Liver (tissue), 8 donors: ENCODE measurements at regions not wholly inside any gene's neighbourhood (a gene's known extent, or its start where the extent isn't known, plus 50 kb on each side); places are given as distances from the start of the nearest gene placed in this dataset.

Source experiments
- DNase-seq: peaks from one replicate; pipeline ENCODE4 v3.0.0-alpha.2; 2017; ENCODE audit warnings: low spot score
- H3K27ac ChIP-seq, 2 donors: one replicate each; pipeline ENCODE4 v1.7.0; 2013; ENCODE audit warnings: inconsistent platforms in 2 of 2, low read length in 2 of 2, control low read depth in 1 of 2, low read depth in 1 of 2, mild to moderate bottlenecking in 1 of 2
- H3K27me3 ChIP-seq, 4 donors: one replicate each; pipeline versions ENCODE4 v1.6.1 to v1.7.0; 2013; ENCODE audit warnings: low read length in 3 of 4, inconsistent platforms in 1 of 4, mild to moderate bottlenecking in 1 of 4, moderate library complexity in 1 of 4; ENCODE audit not compliant: control insufficient read depth in 4 of 4, insufficient read depth in 4 of 4
- H3K36me3 ChIP-seq, 4 donors: one replicate each; pipeline versions ENCODE4 v1.6.1 to v1.7.0; 2013; ENCODE audit warnings: low read length in 3 of 4, mild to moderate bottlenecking in 3 of 4, low read depth in 1 of 4, moderate library complexity in 1 of 4; ENCODE audit not compliant: control insufficient read depth in 4 of 4, insufficient read depth in 3 of 4
- H3K4me1 ChIP-seq, 4 donors: one replicate each; pipeline versions ENCODE4 v1.6.1 to v1.7.0; 2013; ENCODE audit warnings: low read length in 3 of 4, mild to moderate bottlenecking in 3 of 4, moderate library complexity in 1 of 4; ENCODE audit not compliant: control insufficient read depth in 4 of 4, insufficient read depth in 4 of 4
- H3K4me3 ChIP-seq, 3 donors: one replicate each; pipeline versions ENCODE4 v1.6.1 to v1.7.0; 2013; ENCODE audit warnings: low read length in 3 of 3, control low read depth in 1 of 3, low read depth in 1 of 3, mild to moderate bottlenecking in 1 of 3
- H3K9ac ChIP-seq, 2 donors: one replicate each; pipeline ENCODE4 v1.7.0; 2013; ENCODE audit warnings: low read length in 2 of 2, mild to moderate bottlenecking in 2 of 2, moderate library complexity in 2 of 2, control low read depth in 1 of 2, low read depth in 1 of 2
- H3K9me3 ChIP-seq, 4 donors: one replicate each; pipeline versions ENCODE4 v1.6.1 to v1.7.0; 2013; ENCODE audit warnings: low read length in 3 of 4; ENCODE audit not compliant: control insufficient read depth in 4 of 4
- EGR1 ChIP-seq, 2 donors: IDR thresholded peaks; 2 replicates each; pipeline ENCODE4 v1.6.1; 2016 to 2018; ENCODE audit warnings: antibody characterized with exemption in 2 of 2, low read depth in 2 of 2
- FOXA2 ChIP-seq: IDR thresholded peaks from 2 replicates; pipeline ENCODE4 v1.6.1; 2016; ENCODE audit warnings: antibody characterized with exemption
- GABPA ChIP-seq, 2 donors: IDR thresholded peaks in 1 of 2; conservative IDR thresholded peaks in 1 of 2; 2 replicates each; pipeline ENCODE4 v1.6.1; 2016; ENCODE audit warnings: antibody characterized with exemption in 2 of 2, mild to moderate bottlenecking in 1 of 2, moderate library complexity in 1 of 2
- HNF4A ChIP-seq, 2 donors: conservative IDR thresholded peaks; 2 replicates each; pipeline ENCODE4 v1.6.1; 2016; ENCODE audit warnings: antibody characterized with exemption in 2 of 2, mild to moderate bottlenecking in 2 of 2
- HNF4G ChIP-seq: IDR thresholded peaks from 2 replicates; pipeline ENCODE4 v1.6.1; 2016; ENCODE audit warnings: antibody characterized with exemption
- JUND ChIP-seq, 2 donors: IDR thresholded peaks; 2 replicates each; pipeline ENCODE4 v1.6.1; 2016; ENCODE audit warnings: antibody characterized with exemption in 2 of 2
- RAD21 ChIP-seq, 2 donors: IDR thresholded peaks; 2 replicates each; pipeline ENCODE4 v1.6.1; 2016; ENCODE audit warnings: antibody characterized with exemption in 2 of 2, mild to moderate bottlenecking in 2 of 2
- REST ChIP-seq: IDR thresholded peaks from 2 replicates; pipeline ENCODE4 v1.6.1; 2016; ENCODE audit warnings: antibody characterized with exemption, mild to moderate bottlenecking
- RXRA ChIP-seq, 2 donors: IDR thresholded peaks; 2 replicates each; pipeline ENCODE4 v1.6.1; 2017 to 2018; ENCODE audit warnings: antibody characterized with exemption in 2 of 2, mild to moderate bottlenecking in 1 of 2
- SP1 ChIP-seq: IDR thresholded peaks from 2 replicates; pipeline ENCODE4 v1.6.1; 2018; ENCODE audit warnings: antibody characterized with exemption, mild to moderate bottlenecking
- TAF1 ChIP-seq: conservative IDR thresholded peaks from 2 replicates; pipeline ENCODE4 v1.6.1; 2016; ENCODE audit warnings: antibody characterized with exemption, mild to moderate bottlenecking
- YY1 ChIP-seq: IDR thresholded peaks from 2 replicates; pipeline ENCODE4 v1.6.1; 2016; ENCODE audit warnings: antibody characterized with exemption, mild to moderate bottlenecking
- ZBTB33 ChIP-seq: IDR thresholded peaks from 2 replicates; pipeline ENCODE4 v1.6.1; 2016; ENCODE audit warnings: antibody characterized with exemption
- WGBS: extraction: QIAGEN DNeasy Blood & Tissue Kit; methylation state at CpG from one replicate; pipeline ENCODE4 v1.1.7; 2013; 5-methylcytosine and 5-hydroxymethylcytosine counted together
- TF ChIP-seq, protein P1 (sequence below): fragments of 150-350 bp; IDR thresholded peaks from 2 replicates; pipeline ENCODE4 v1.5.1; 2017; ENCODE audit warnings: improper control_type of control experiment, low read depth, low read length; ENCODE audit not compliant: missing input control
- TF ChIP-seq, protein P2 (sequence below): IDR thresholded peaks from 2 replicates; pipeline ENCODE4 v1.6.1; 2016; ENCODE audit warnings: antibody characterized with exemption
- donor health status: healthy.
- donor health status: healthy.
- donor health status: healthy.
- donor health status: healthy.
- donor health status: healthy.

DNA sequence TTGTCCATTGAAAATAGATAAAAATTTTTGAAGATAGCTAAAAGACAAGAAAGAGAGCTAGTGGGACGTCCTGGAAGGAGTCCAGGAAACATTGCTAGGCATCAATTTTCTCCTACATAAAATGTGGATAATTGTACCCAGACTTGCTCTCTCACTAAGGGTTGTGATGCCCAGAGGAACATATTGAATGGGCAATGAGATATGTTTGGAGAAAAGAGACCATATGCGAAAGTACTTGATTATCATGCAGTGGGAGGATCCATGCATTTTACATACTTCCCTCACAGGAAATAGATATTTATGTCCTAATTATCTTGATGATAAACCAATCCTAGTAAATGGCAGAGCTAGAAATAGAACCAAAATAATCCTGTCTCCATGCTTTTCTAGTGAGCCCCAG, 108.4 kb upstream of the TNR start:
- TF ChIP-seq ZBTB33 = no peak
- Histone ChIP-seq H3K9ac (no peak overlapping the region), H3K27me3 (no peaks in the 10 kb centered on the region), H3K9me3 (no peaks in the 10 kb centered on the region), H3K27ac (no peak overlapping the region), H3K4me1 (no peaks in the 10 kb centered on the region), H3K4me3 (no peak overlapping the region), H3K36me3 (no peaks in the 10 kb centered on the region)
- DNase-seq = no peak
- WGBS = 77% methylated on average over 2 of the region's 2 CpGs

DNA sequence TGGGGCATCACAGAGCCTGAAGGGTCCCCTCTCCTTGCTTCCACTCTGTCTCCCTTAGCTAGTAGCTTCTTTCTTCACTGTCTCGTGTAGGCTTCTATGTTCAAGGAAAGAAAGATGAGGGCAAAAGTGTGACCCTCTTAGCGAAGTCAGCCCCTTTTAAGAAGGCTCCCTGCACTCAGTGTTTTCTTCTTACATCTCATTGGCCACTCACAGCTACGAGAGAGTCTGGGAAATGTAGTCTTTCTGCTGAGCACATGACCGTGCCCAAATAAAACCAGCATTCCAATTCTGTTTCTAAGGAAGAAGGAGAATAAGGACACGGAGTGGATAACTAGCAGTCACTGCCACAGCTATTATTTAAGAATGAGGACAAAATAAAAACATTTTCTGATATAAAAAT, 104.9 kb upstream of the TNR start:
- no peak for DNase-seq
- H3K27me3 ChIP-seq = peaks cover 0 to 2% (median 0%) of the 10 kb centered on the region in 4 donors
- H3K27ac ChIP-seq = no peak overlapping the region
- no peak overlapping the region for H3K4me3 ChIP-seq
- no peak for TF ChIP-seq RXRA (IDR thresholded peaks at IDR 0.05)
- 42% methylated on average over 5 of the region's 5 CpGs for WGBS
- no peaks in the 10 kb centered on the region for H3K36me3 ChIP-seq
- H3K9ac ChIP-seq = no peak overlapping the region
- no peaks in the 10 kb centered on the region for H3K4me1 ChIP-seq
- no peaks in the 10 kb centered on the region for H3K9me3 ChIP-seq

DNA sequence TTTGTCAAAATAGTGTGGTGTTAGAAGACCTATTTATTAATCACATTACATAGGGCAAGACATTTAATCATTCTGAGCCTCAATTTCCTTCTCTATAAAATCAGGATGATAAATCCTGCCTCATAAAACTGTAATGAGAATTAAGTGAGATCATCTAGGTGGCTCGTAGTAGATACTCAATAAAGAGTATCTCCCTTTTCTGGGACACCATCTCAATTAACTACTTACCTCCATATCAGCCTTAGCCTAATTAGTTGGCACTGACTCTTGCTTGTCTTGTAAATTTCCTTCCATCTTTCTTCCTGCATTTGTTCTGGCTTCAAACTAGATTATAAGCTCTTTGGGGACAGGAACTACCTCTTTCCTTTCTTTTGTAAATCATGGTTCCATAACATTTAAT, 102.6 kb upstream of the TNR start:
- 69% methylated on average over 1 of the region's 1 CpG for WGBS
- Histone ChIP-seq H3K27me3 (peaks cover 0 to 2% (median 0%) of the 10 kb centered on the region in 4 donors), H3K9me3 (no peaks in the 10 kb centered on the region), H3K36me3 (no peaks in the 10 kb centered on the region), H3K4me3 (no peak overlapping the region), H3K9ac (no peak overlapping the region), H3K27ac (no peak overlapping the region), H3K4me1 (no peaks in the 10 kb centered on the region)
- TF ChIP-seq, protein P1, sequence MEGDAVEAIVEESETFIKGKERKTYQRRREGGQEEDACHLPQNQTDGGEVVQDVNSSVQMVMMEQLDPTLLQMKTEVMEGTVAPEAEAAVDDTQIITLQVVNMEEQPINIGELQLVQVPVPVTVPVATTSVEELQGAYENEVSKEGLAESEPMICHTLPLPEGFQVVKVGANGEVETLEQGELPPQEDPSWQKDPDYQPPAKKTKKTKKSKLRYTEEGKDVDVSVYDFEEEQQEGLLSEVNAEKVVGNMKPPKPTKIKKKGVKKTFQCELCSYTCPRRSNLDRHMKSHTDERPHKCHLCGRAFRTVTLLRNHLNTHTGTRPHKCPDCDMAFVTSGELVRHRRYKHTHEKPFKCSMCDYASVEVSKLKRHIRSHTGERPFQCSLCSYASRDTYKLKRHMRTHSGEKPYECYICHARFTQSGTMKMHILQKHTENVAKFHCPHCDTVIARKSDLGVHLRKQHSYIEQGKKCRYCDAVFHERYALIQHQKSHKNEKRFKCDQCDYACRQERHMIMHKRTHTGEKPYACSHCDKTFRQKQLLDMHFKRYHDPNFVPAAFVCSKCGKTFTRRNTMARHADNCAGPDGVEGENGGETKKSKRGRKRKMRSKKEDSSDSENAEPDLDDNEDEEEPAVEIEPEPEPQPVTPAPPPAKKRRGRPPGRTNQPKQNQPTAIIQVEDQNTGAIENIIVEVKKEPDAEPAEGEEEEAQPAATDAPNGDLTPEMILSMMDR = no peak
- no peak for DNase-seq

- WGBS = 60% methylated on average over 3 of the region's 3 CpGs
- DNase-seq = no peak
- TF ChIP-seq GABPA (IDR thresholded peaks at IDR 0.05 in 1 of 2, conservative IDR thresholded peaks at IDR 0.05 in 1 of 2) (no peak), EGR1 (IDR thresholded peaks at IDR 0.05; ENCODE audit: low read depth in 2 of 2) (no peak), HNF4A (conservative IDR thresholded peaks at IDR 0.05) (no peak), YY1 (no peak), SP1 (no peak), TAF1 (no peak), REST (no peak), ZBTB33 (no peak), FOXA2 (no peak), HNF4G (no peak), RAD21 (IDR thresholded peaks at IDR 0.05) (no peak), JUND (IDR thresholded peaks at IDR 0.05) (no peak)
- TF ChIP-seq, protein P2, sequence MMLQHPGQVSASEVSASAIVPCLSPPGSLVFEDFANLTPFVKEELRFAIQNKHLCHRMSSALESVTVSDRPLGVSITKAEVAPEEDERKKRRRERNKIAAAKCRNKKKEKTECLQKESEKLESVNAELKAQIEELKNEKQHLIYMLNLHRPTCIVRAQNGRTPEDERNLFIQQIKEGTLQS = no peak
Measured at GRCh38 chr1:175845338-175845737, 101.9 kb upstream of the TNR start.

More at GRCh38 chr1:175845338-175845737, 101.9 kb upstream of the TNR start:
- Histone ChIP-seq H3K27ac (no peak overlapping the region), H3K4me3 (no peak overlapping the region), H3K36me3 (no peaks in the 10 kb centered on the region), H3K4me1 (no peaks in the 10 kb centered on the region), H3K27me3 (peaks cover 0 to 6% (median 0%) of the 10 kb centered on the region in 4 donors), H3K9me3 (no peaks in the 10 kb centered on the region), H3K9ac (no peak overlapping the region)
